ENCODE measurements at regions not wholly inside any gene's neighbourhood (a gene's known extent, or its start where the extent isn't known, plus 50 kb on each side); places are given as distances from the start of the nearest gene placed in this dataset.
"Not testable (repeated sequence)": the region's sequence is repeated elsewhere in the genome, so short reads cannot be mapped to it uniquely, and the experiment has no call there.

- DNase-seq (ENCODE audit: low read depth) = no peak
These were observed 321.6 kb upstream of the EPHA3 start for GRCh38 chr3:88785841-88786240.

- DNase-seq (ENCODE audit: low read depth) = no peak
These were observed 311.9 kb upstream of the EPHA3 start for GRCh38 chr3:88795503-88795902.

GRCh38 chr3:88807491-88808105 is 299.8 kb upstream of the EPHA3 start:
- peak; percentile 60 for DNase-seq (ENCODE audit: low read depth)

- DNase-seq (ENCODE audit: low read depth) = no peak
These were observed 297.4 kb upstream of the EPHA3 start for GRCh38 chr3:88809993-88810392.

GRCh38 chr3:88810455-88810854 is 297.0 kb upstream of the EPHA3 start:
- DNase-seq (ENCODE audit: low read depth) = peak; percentile 34

GRCh38 chr3:88811096-88811495 is 296.3 kb upstream of the EPHA3 start:
- no peak for DNase-seq (ENCODE audit: low read depth)

- no peak for DNase-seq (ENCODE audit: low read depth)
These were observed 294.8 kb upstream of the EPHA3 start for GRCh38 chr3:88812576-88812975.

- no peak for DNase-seq (ENCODE audit: low read depth)
These were observed 291.0 kb upstream of the EPHA3 start for GRCh38 chr3:88816445-88816844.

- no peak for DNase-seq (ENCODE audit: low read depth)
These were observed 282.5 kb upstream of the EPHA3 start for GRCh38 chr3:88824666-88825564.

- no peak for DNase-seq (ENCODE audit: low read depth)
These were observed 279.0 kb upstream of the EPHA3 start for GRCh38 chr3:88828466-88828865.

GRCh38 chr3:88852606-88853005 is 254.8 kb upstream of the EPHA3 start:
- DNase-seq (ENCODE audit: low read depth) = no peak

- DNase-seq (ENCODE audit: low read depth) = no peak
These were observed 244.2 kb upstream of the EPHA3 start for GRCh38 chr3:88863196-88863595.

GRCh38 chr3:88876724-88877123 is 230.7 kb upstream of the EPHA3 start:
- no peak for DNase-seq (ENCODE audit: low read depth)

GRCh38 chr3:88879905-88880304 is 227.5 kb upstream of the EPHA3 start:
- no peak for DNase-seq (ENCODE audit: low read depth)

- peak; percentile 69 for DNase-seq (ENCODE audit: low read depth)
These were observed 225.3 kb upstream of the EPHA3 start for GRCh38 chr3:88882121-88882520.

- not testable (repeated sequence) for DNase-seq (ENCODE audit: low read depth)
These were observed 220.8 kb upstream of the EPHA3 start for GRCh38 chr3:88886624-88887023.

- DNase-seq (ENCODE audit: low read depth) = peak; percentile 24
These were observed 211.4 kb upstream of the EPHA3 start for GRCh38 chr3:88896026-88896425.

- no peak for DNase-seq (ENCODE audit: low read depth)
These were observed 195.0 kb upstream of the EPHA3 start for GRCh38 chr3:88912294-88912877.

GRCh38 chr3:88918841-88919240 is 188.6 kb upstream of the EPHA3 start:
- DNase-seq (ENCODE audit: low read depth) = no peak

- no peak for DNase-seq (ENCODE audit: low read depth)
These were observed 185.4 kb upstream of the EPHA3 start for GRCh38 chr3:88921986-88922385.

- DNase-seq (ENCODE audit: low read depth) = no peak
These were observed 181.2 kb upstream of the EPHA3 start for GRCh38 chr3:88926221-88926620.

GRCh38 chr3:88930611-88931010 is 176.8 kb upstream of the EPHA3 start:
- DNase-seq (ENCODE audit: low read depth) = no peak

GRCh38 chr3:88936831-88937230 is 170.6 kb upstream of the EPHA3 start:
- DNase-seq (ENCODE audit: low read depth) = no peak

Measured in LHCN-M2 (cell line).